Tibial artery (tissue), 4 donors: ENCODE measurements at regions not wholly inside any gene's neighbourhood (a gene's known extent, or its start where the extent isn't known, plus 50 kb on each side); places are given as distances from the start of the nearest gene placed in this dataset.

Source experiments
- DNase-seq, 2 donors: peaks; one replicate each; pipeline ENCODE4 v3.0.0-alpha.2; 2019
- H3K27ac ChIP-seq, 2 donors: fragments of 200-600 bp; sonication (generic) in 1 of 2; 1 replicate in 1 of 2; 2 replicates in 1 of 2; pipeline ENCODE4 v1.5.1; 2018 to 2019; ENCODE audit warnings: mild to moderate bottlenecking in 1 of 2
- H3K27me3 ChIP-seq, 2 donors: fragments of 200-600 bp; sonication (generic) in 1 of 2; one replicate each; pipeline versions ENCODE4 v1.5.1 to v1.6.0; 2016 to 2019
- H3K36me3 ChIP-seq, 3 donors: fragments of 200-600 bp; sonication (generic) in 2 of 3; one replicate each; pipeline ENCODE4 v1.5.1; 2016 to 2019; ENCODE audit warnings: mild to moderate bottlenecking in 2 of 3
- H3K4me1 ChIP-seq, 4 donors: fragments of 200-600 bp; sonication (generic) in 2 of 4; 1 replicate in 3 of 4; 2 replicates in 1 of 4; pipeline ENCODE4 v1.5.1; 2016 to 2019
- H3K4me3 ChIP-seq, 2 donors: fragments of 200-600 bp; sonication (generic) in 1 of 2; 1 replicate in 1 of 2; 2 replicates in 1 of 2; pipeline ENCODE4 v1.5.1; 2018 to 2019; ENCODE audit warnings: mild to moderate bottlenecking in 2 of 2
- H3K9me3 ChIP-seq, 3 donors: fragments of 200-600 bp; sonication (generic) in 1 of 3; one replicate each; pipeline ENCODE4 v1.5.1; 2016 to 2019
- CTCF ChIP-seq, 2 experiments: fragments of 200-600 bp in 1 of 2; fragments of 450-650 bp in 1 of 2; IDR thresholded peaks; one replicate each; pipeline ENCODE4 v1.5.1; 2017 to 2019; ENCODE audit warnings: antibody characterized with exemption in 2 of 2, mild to moderate bottlenecking in 1 of 2, moderate library complexity in 1 of 2
- intact Hi-C: fragments of 100-400 bp; cut with DNase I; formaldehyde crosslinking; loops from one replicate; pipeline ENCODE4 v1.15.0; 2023; ENCODE audit warnings: low total_unique reads

DNA sequence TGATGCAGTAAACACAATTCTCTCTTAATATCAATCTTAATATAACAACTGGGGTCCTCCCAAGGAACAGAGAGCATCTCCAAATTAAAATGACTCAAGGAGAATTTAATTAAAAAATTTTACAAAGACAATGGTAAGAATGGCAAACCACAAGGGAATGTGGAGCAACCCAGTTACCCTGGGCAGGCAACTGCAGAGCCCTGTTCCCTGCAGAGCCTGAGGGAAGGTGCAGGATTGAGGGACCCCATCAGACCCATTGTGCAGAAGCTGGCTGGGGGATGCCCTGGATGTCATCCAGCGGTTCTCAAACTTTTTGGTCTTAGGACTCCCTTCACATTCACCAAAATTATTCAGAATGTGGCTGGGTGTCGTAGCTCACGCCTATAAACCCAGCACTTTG, 262.8 kb downstream of the FBXO15 start:
- Histone ChIP-seq H3K4me1 (no peaks in the 10 kb centered on the region), H3K4me3 (no peak overlapping the region), H3K9me3 (no peaks in the 10 kb centered on the region), H3K27me3 (no peaks in the 10 kb centered on the region), H3K36me3 (no peaks in the 10 kb centered on the region), H3K27ac (no peak overlapping the region)
- intact Hi-C loops: no loop called here
- no peak for DNase-seq
- no peak for TF ChIP-seq CTCF (IDR thresholded peaks at IDR 0.05)

DNA sequence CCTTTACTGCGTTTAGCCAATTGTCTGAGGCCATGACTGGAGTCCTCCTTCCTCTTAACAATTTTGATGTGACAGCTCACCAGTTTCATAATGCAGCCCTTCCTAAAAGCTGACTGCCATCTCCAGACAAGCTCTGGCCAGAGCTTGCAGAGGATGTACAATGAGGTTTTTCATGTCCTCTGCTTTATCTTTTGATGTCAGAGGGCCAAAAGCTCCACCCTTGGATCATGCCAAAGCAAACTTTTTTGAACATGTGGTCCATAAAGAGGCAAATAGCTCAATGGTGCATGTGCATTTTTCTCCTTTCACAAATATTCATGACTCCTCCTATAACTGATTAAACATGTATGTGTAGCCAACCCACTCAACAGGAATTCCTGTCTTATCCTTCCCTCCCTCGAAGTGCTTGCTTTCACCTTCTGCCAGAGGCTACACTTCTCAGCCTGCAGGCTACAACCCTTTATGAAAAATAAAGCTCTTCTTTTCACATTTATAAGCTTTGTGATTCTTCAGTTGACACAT, 266.2 kb downstream of the FBXO15 start:
- intact Hi-C loops: no loop called here
- no peak for TF ChIP-seq CTCF (IDR thresholded peaks at IDR 0.05)
- H3K9me3 ChIP-seq: no peaks in the 10 kb centered on the region

GRCh38 chr18:73880387-73880786, 267.2 kb downstream of the FBXO15 start:
- TF ChIP-seq CTCF (IDR thresholded peaks at IDR 0.05): no peak
- no peak overlapping the region for H3K4me3 ChIP-seq
- no peaks in the 10 kb centered on the region for H3K36me3 ChIP-seq
- no peaks in the 10 kb centered on the region for H3K4me1 ChIP-seq
- H3K9me3 ChIP-seq: no peaks in the 10 kb centered on the region
- intact Hi-C loops: no loop called here
- no peak for DNase-seq
- no peak overlapping the region for H3K27ac ChIP-seq
- H3K27me3 ChIP-seq: no peaks in the 10 kb centered on the region

More for the DNA sequence above, 266.2 kb downstream of the FBXO15 start:
- H3K27ac ChIP-seq: no peak overlapping the region
- H3K4me1 ChIP-seq: no peaks in the 10 kb centered on the region
- no peaks in the 10 kb centered on the region for H3K27me3 ChIP-seq
- H3K4me3 ChIP-seq: no peak overlapping the region
- DNase-seq: no peak
- no peaks in the 10 kb centered on the region for H3K36me3 ChIP-seq

DNA sequence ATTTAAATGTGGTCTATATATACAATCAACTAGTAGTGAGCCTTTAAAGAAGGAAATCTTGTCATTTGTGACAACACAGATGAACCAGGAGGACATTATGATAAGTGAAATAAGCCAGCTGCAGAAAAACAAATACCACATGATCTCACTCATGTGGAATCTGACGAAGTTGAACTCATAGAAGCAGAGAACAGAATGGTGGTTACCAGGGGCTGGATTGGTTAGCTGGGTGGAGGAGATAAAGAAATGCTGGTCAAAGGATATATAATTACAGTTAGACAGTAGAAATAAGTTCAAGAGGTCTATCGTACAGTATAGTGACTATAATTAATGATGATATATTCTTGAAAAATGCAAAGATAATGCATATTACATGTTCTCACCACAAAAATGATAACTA, 267.9 kb downstream of the FBXO15 start:
- intact Hi-C loops: no loop called here
- H3K36me3 ChIP-seq: no peaks in the 10 kb centered on the region
- no peaks in the 10 kb centered on the region for H3K27me3 ChIP-seq
- TF ChIP-seq CTCF (IDR thresholded peaks at IDR 0.05): no peak
- DNase-seq: no peak
- H3K27ac ChIP-seq: no peak overlapping the region
- H3K4me3 ChIP-seq: no peak overlapping the region
- no peaks in the 10 kb centered on the region for H3K4me1 ChIP-seq
- H3K9me3 ChIP-seq: no peaks in the 10 kb centered on the region

DNA sequence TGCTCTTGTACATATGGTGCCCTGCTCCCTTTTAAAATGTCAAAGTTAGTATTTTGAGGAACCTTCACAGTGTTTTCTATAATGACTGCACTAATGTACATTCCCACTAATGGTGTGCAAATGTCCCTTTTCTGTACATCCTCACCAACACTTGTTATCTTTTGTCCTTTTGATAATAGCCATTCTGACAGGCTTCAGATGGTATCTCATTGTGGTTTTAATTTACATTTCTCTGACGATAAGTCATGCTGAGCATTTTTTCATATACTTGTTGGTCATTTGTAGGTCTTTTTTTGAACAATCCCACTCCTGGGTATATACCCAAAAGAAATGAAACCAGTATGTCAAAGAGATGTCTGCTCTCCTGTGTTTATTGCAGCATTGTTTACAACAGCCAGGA, 268.3 kb downstream of the FBXO15 start:
- Histone ChIP-seq H3K9me3 (no peaks in the 10 kb centered on the region), H3K4me3 (no peak overlapping the region), H3K27ac (no peak overlapping the region), H3K27me3 (no peaks in the 10 kb centered on the region), H3K4me1 (no peaks in the 10 kb centered on the region), H3K36me3 (no peaks in the 10 kb centered on the region)
- intact Hi-C loops: no loop called here
- TF ChIP-seq CTCF (IDR thresholded peaks at IDR 0.05): no peak
- no peak for DNase-seq

DNA sequence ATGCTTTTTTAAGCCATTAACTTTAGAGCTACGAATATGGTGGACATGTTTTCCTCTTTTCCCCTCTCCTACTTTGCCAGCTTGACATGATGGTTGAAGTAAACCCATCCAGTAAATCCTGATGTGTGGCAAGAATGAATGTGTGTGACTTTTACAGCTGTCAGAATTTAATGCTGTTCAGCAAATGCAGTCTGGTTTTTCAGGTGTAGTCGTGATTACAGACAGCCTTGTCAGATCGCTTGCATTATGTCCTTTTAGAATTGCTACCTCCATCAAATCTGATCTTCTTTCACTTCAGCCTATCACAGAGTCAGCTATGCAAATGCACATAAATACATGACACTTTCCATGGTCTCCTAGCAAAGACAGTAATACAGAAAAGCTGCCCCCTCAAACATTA, 278.5 kb downstream of the FBXO15 start:
- Histone ChIP-seq H3K4me3 (no peak overlapping the region), H3K9me3 (no peaks in the 10 kb centered on the region), H3K27me3 (no peaks in the 10 kb centered on the region), H3K27ac (no peak overlapping the region), H3K36me3 (no peaks in the 10 kb centered on the region), H3K4me1 (no peaks in the 10 kb centered on the region)
- intact Hi-C loops: no loop called here
- TF ChIP-seq CTCF (IDR thresholded peaks at IDR 0.05): no peak
- DNase-seq: no peak
